IMR-90 (cell line): ENCODE measurements at regions not wholly inside any gene's neighbourhood (a gene's known extent, or its start where the extent isn't known, plus 50 kb on each side); places are given as distances from the start of the nearest gene placed in this dataset.

ENCODE experiments used
- CEBPB ChIP-seq: IDR thresholded peaks from 2 replicates; pipeline ENCODE4 v1.6.1; 2012; ENCODE audit warnings: low read depth, low read length, improper control_type of control experiment
- MAFK ChIP-seq: IDR thresholded peaks from 2 replicates; pipeline ENCODE4 v1.6.1; 2012; ENCODE audit warnings: low read depth, low read length, improper control_type of control experiment
- MAZ ChIP-seq: IDR thresholded peaks from 2 replicates; pipeline ENCODE4 v1.6.1; 2012; ENCODE audit warnings: low read depth, mild to moderate bottlenecking, low read length, improper control_type of control experiment, moderate library complexity, borderline replicate concordance
- POLR2A ChIP-seq: IDR thresholded peaks from 2 replicates; pipeline ENCODE4 v1.6.1; 2012; ENCODE audit warnings: mild to moderate bottlenecking, low read depth, low read length
- RAD21 ChIP-seq: IDR thresholded peaks from 2 replicates; pipeline ENCODE4 v1.6.1; 2012; ENCODE audit warnings: low read length, improper control_type of control experiment
- SMC3 ChIP-seq: fragments of 150-350 bp; IDR thresholded peaks from 2 replicates; pipeline ENCODE4 v1.6.1; 2016; ENCODE audit warnings: low read depth, mild to moderate bottlenecking, antibody characterized with exemption, low read length, moderate library complexity
- TF ChIP-seq, protein P1 (sequence below): conservative IDR thresholded peaks from 2 replicates; pipeline ENCODE4 v1.5.1; 2012; ENCODE audit warnings: mild to moderate bottlenecking, low read depth, low read length, improper control_type of control experiment

DNA sequence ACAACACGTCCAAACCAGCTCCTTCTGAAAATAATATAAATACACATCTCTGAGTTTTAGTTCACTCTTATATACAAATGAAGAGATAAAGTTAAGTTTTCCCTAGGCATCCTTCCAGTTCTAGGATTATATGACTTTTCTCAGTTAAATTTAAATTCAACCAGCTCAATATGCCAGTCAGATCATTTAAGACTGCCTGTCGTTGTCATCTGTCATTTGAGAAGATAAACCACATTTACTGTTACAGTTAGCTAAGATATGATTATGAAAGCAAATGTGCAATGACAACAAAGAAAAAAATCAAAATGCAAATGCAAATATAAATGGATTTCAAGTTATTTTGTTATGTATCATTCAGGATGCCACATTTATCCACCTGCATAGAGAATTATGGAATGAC, 671.7 kb upstream of the GOT2 start:
- TF ChIP-seq, protein P1, sequence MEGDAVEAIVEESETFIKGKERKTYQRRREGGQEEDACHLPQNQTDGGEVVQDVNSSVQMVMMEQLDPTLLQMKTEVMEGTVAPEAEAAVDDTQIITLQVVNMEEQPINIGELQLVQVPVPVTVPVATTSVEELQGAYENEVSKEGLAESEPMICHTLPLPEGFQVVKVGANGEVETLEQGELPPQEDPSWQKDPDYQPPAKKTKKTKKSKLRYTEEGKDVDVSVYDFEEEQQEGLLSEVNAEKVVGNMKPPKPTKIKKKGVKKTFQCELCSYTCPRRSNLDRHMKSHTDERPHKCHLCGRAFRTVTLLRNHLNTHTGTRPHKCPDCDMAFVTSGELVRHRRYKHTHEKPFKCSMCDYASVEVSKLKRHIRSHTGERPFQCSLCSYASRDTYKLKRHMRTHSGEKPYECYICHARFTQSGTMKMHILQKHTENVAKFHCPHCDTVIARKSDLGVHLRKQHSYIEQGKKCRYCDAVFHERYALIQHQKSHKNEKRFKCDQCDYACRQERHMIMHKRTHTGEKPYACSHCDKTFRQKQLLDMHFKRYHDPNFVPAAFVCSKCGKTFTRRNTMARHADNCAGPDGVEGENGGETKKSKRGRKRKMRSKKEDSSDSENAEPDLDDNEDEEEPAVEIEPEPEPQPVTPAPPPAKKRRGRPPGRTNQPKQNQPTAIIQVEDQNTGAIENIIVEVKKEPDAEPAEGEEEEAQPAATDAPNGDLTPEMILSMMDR, result no peak
- TF ChIP-seq POLR2A (no peak), CEBPB (no peak), SMC3 (no peak), RAD21 (no peak), MAZ (no peak), MAFK (no peak)
